Mononuclear cell (primary cell): ENCODE measurements at regions not wholly inside any gene's neighbourhood (a gene's known extent, or its start where the extent isn't known, plus 50 kb on each side); places are given as distances from the start of the nearest gene placed in this dataset.

Experiments
- H3K27me3 ChIP-seq: 2 replicates; pipeline ENCODE4 v1.6.0; 2011; ENCODE audit warnings: low read length, control low read depth; ENCODE audit not compliant: insufficient read depth
- H3K4me1 ChIP-seq: 2 replicates; pipeline ENCODE4 v1.5.1; 2011; ENCODE audit warnings: mild to moderate bottlenecking, low read length, control low read depth; ENCODE audit not compliant: insufficient read depth
- H3K4me3 ChIP-seq: 2 replicates; pipeline ENCODE4 v1.5.1; 2011; ENCODE audit warnings: mild to moderate bottlenecking, low read length, moderate library complexity
- H3K9me3 ChIP-seq: 2 replicates; pipeline ENCODE4 v1.5.1; 2011; ENCODE audit warnings: low read depth, mild to moderate bottlenecking, control low read depth, low read length

DNA sequence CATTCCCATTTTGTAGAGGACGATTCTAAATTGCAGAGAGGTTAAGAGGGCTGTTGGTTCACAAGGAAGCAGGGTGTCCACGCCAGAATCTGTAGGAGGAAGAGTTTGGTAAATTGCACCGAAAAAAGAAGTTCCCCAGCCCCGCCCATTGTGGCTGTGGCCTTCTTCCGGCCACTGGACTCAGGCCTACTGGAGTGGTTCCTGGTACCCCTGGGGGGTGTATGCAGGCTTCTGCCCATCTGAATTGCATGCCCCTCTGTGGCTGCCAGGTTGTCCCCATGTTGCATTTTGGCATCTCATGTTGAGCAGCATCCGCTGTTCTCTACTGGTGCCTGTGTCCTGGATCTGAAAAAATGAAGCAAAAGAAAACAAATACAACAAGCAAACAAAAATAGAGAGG, 234.2 kb downstream of the WDR11 start:
- Histone ChIP-seq H3K4me1 (no peaks in the 10 kb centered on the region), H3K9me3 (no peaks in the 10 kb centered on the region), H3K4me3 (no peak overlapping the region), H3K27me3 (no peaks in the 10 kb centered on the region)

DNA sequence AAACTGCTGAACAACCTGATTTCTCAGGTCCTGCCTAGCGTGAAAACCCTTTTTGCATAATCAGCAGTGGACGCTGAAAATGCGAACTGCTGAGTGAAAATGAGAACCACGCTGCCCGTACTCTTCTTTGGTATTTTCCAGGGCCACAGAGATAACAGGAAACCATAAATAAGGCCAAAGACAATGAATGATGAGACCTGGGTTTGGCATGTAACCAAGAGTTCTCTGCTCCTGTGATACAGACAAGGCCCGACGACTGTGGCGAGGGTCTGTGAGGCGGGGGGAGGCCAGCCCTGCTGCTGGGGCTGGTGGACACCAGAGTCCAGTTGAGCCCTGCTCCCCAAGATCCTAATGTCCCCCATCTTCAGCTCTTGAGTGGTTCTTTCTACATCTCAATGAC, 236.0 kb downstream of the WDR11 start:
- H3K4me1 ChIP-seq = no peaks in the 10 kb centered on the region
- H3K9me3 ChIP-seq = no peaks in the 10 kb centered on the region
- no peaks in the 10 kb centered on the region for H3K27me3 ChIP-seq
- H3K4me3 ChIP-seq = no peak overlapping the region

DNA sequence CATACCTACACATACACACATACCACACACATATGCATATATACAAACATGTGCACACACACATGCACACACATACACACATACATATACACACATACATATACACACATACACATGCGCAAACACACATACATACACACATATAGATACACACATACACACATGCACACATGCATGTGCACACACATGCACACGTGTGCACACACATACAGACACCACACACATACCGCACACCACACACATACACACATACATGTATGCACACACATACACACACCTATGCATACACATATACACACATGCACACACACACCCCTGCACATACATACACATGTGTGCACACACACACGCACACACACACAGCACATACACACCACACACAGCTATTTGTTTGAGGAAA, 236.5 kb downstream of the WDR11 start:
- no peak overlapping the region for H3K4me3 ChIP-seq
- no peaks in the 10 kb centered on the region for H3K9me3 ChIP-seq
- H3K27me3 ChIP-seq = no peaks in the 10 kb centered on the region
- no peaks in the 10 kb centered on the region for H3K4me1 ChIP-seq

DNA sequence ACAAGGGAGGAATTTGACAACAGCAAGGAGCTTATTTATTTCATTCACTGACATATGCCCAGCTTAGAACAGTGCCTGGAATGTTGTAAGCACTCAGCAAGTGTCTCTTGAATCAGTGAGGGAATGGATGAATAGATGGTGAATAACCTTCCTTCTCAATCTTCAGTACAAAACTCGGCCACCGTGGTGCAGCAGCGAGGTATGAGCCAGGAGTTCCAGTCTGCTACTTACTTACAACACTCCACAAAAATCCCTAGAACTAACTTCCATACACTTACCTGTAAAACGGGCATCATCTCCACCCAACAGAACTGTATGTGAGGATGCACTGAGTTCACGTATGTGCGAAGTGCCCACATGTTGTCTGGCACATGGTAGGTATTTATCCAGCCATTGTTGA, 237.4 kb downstream of the WDR11 start:
- Histone ChIP-seq H3K4me3 (no peak overlapping the region), H3K27me3 (no peaks in the 10 kb centered on the region), H3K9me3 (no peaks in the 10 kb centered on the region), H3K4me1 (no peaks in the 10 kb centered on the region)

DNA sequence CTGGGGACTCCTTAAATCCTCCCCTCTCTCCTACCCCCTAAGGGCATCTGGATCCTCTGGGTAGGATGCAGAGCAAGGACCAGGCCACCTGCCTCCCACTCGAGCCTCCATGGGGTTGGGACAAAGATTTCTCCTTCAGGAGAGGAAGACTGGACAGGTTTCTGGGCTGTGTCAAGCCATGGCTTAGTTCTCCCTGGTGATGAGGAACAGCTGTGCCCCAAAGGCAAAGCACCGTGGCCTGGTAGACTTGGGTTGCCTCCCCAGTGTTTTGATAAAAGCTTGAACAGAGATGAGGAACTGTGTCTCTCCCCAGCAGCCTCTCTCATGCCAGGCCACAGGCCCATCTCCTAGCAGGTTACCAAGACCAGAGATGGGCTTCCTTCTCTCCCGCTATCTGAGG, 238.3 kb downstream of the WDR11 start:
- Histone ChIP-seq H3K4me1 (no peaks in the 10 kb centered on the region), H3K4me3 (no peak overlapping the region), H3K9me3 (no peaks in the 10 kb centered on the region), H3K27me3 (no peaks in the 10 kb centered on the region)

DNA sequence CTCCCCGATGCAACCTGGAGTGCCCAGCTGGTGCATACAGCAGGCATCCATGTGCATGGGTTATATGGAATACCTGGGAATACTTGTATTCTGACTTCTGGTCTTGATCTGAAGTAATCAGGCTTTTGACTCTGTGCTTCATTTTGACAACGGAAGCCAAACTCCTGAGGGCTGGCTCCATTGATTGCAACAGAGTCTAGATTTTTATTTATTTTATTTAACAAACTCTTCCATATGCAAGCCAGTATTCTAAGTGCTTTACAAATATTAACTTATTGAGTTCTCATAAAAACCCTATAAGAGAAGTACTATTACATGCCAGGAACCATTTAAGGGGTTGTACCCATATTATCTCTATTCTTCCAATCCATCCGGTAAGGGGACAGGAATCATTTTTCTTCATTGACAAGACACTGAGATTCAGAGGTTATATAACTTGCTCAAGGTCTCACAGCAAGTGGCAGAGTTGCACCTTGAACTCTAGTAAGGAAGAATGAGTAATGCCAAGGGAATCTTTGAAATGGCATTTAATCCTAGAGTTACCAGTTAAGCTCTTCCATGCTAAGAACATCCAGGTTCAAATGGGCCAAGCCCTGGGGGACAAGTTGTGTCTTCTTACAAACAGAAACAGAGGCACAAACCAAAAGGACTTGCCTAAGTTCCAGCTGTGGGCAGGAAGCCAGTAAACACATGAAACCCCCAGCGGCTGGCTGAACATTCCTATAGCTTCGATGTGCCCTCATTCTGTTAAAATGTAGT, 241.0 kb downstream of the WDR11 start:
- Histone ChIP-seq H3K4me1 (no peaks in the 10 kb centered on the region), H3K9me3 (no peaks in the 10 kb centered on the region), H3K4me3 (no peak overlapping the region)

DNA sequence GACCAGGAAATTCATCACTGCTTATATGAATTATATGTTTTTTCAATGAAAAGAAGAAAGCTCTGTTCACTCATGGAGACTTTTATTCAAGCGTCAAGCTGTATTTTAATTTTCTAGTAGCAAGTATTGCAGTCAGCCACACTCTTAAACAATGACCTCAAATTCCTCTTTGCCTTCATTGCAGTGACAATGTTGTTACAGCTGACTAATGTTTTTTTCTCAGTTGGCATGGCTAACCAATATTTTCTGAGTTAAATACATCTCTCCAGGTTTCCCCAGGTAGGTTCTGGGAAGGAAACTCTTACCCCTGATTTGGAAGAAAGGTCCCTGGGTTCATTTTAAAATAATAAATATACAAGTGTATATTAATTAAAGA, 241.5 kb downstream of the WDR11 start:
- H3K27me3 ChIP-seq = no peaks in the 10 kb centered on the region
- no peaks in the 10 kb centered on the region for H3K9me3 ChIP-seq
- H3K4me1 ChIP-seq = no peaks in the 10 kb centered on the region
- H3K4me3 ChIP-seq = no peak overlapping the region

More for the DNA sequence above, 241.0 kb downstream of the WDR11 start:
- no peaks in the 10 kb centered on the region for H3K27me3 ChIP-seq

DNA sequence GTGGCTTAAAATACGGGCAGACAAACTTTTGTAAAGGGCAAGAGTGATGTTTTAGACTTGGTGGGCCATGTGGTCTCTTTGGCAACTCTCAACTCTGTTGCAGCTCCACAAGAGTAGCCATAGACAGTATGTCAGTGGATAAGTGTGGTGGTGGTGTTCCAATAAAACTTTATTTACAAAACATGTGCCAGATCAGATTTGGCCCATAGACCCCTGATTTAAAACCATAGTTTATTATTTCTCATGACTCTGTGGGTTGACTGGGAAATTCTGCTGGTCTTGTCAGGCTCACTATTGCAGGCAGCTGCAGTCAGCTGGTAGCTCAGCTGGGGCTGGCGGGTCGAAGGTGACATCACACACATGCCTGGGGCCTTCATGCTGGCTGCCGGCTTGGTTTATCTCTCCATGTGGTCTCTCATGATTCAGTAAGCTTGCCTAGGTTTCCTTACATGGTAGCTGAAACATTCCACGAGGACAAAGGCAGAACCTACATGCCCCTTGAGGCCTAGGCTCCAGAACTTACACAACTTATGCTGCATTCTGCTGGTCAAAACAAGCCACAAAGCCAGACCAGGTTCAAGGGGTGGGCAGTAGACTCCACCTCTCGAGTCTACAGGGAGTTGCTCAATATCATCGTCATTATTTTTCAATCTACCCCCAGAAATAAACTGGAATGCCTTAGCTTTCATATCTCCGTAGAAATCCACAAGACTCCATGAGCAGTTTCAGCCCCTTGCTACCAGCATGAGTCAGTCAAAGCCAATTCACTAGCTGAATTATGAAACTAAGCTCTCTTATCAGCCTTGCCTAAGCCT, 245.7 kb downstream of the WDR11 start:
- Histone ChIP-seq H3K4me3 (no peak overlapping the region), H3K9me3 (no peaks in the 10 kb centered on the region), H3K27me3 (no peaks in the 10 kb centered on the region), H3K4me1 (no peaks in the 10 kb centered on the region)

DNA sequence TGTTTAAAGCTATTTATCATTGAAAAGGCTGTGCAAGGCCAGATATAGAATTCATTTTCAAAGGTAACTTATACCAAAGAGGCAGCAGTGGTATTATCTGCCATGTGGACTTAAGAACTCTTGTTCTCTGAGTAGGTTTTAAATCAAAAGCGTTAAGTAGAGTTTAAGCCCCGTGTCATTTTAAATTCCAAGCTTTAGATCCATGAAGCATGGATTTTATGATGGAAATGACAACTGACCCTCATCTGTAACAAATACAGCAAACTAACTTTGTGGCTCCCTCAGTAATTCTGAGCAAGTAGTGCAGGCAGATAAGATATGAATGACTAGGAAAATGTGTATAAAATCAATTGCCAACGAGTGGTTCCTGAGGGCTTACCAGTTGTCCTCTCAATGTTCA, 247.0 kb downstream of the WDR11 start:
- Histone ChIP-seq H3K4me3 (no peak overlapping the region), H3K27me3 (no peaks in the 10 kb centered on the region), H3K9me3 (no peaks in the 10 kb centered on the region), H3K4me1 (no peaks in the 10 kb centered on the region)

DNA sequence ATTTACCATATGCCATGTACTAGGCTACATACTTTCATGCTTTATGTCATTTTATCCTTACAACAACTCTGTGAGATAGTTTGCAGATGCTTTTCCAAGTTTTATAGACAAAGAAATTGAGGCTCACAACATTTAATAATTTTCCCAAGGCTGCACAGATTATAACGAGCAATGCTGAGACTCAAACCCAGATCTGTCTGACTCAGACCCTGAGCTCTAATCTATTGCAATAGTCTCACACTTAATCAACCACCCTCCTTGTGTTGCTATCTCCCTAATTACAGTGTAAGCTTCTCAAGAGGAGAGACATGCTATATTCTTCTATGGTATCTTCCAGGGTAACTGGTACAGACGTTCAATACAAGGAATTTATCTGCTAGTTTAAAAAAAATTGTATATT, 247.6 kb downstream of the WDR11 start:
- H3K27me3 ChIP-seq = no peaks in the 10 kb centered on the region
- H3K4me3 ChIP-seq = no peak overlapping the region
- no peaks in the 10 kb centered on the region for H3K9me3 ChIP-seq
- no peaks in the 10 kb centered on the region for H3K4me1 ChIP-seq

DNA sequence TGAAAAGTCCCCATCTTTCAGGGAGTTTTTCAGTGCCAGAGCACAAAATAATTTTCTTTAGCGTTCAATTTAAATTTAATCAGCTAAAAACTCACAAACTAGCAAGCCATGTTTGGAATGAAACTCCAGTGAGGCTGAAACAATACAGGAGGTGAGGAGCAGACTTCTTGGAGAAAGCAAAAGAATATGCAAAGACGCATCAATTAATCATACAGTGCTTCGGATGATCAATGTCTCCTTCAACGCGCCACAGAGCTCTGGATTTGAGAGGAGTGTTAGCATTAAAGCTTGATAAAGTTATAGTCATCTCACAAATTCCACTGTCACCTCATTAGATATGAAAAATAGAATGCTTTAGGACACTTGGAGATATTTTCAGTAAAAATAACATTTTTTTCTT, 248.0 kb downstream of the WDR11 start:
- H3K9me3 ChIP-seq = no peaks in the 10 kb centered on the region
- H3K4me1 ChIP-seq = no peaks in the 10 kb centered on the region
- H3K4me3 ChIP-seq = no peak overlapping the region
- H3K27me3 ChIP-seq = no peaks in the 10 kb centered on the region

DNA sequence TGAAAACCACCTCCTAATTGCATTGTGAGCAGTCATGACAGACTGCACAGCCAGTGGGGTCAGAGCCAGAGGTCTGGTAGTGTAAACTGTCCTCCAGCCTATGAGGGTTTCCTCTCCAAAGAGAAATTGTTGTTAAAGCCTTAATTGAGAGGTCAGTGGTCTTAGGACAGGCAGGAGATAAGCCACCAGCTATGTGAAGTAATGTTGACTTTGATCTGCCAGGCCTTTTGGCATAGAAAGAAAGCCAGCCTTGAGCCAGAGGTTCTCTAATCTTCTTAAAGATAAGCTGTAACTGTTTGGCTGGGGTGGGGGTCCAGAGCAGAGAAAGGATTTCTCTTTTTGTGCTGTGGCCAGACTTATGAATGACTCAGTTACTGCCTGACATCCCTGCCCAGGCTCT, 248.4 kb downstream of the WDR11 start:
- no peaks in the 10 kb centered on the region for H3K9me3 ChIP-seq
- H3K4me1 ChIP-seq = no peaks in the 10 kb centered on the region
- H3K27me3 ChIP-seq = no peaks in the 10 kb centered on the region
- no peak overlapping the region for H3K4me3 ChIP-seq

DNA sequence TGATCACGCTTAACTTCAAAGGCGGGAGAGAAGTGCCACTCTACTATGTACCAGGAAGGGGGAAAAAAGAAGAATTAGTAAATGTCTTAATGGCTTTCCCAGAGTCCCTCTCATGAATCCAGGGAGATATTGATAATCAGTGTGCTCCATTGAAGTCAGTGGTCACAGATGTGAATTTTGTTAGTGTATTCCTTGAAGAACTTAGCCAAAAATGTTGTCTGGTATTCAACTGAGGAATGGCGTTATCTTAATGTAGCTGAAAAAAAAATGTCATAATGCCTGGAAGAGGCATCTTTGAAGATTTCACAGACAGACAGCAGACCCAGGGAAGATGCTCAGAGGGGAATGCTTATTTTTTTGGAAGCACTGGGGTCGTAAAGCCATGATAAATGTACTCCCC, 250.4 kb downstream of the WDR11 start:
- Histone ChIP-seq H3K4me1 (no peaks in the 10 kb centered on the region), H3K4me3 (no peak overlapping the region), H3K9me3 (no peaks in the 10 kb centered on the region), H3K27me3 (no peaks in the 10 kb centered on the region)

DNA sequence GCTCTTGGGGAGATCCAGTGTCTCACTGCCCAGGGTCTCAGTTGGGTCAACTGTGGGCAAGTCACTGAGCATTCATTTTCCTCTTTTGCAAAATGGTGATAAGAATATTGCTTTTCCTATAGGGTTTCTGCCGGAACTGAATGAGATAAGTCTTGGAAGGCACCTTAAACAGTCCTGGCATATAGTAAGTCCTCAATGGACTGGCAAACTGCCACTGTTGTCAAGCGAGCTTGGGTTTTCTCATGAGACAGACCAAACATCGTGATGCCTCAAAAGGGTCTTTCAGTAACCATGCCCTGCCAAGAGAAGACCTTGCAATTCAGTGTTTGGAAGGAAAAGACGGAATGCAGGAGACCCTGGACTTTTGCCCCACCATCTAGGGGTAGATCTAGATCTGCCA, 251.5 kb downstream of the WDR11 start:
- no peaks in the 10 kb centered on the region for H3K4me1 ChIP-seq
- H3K27me3 ChIP-seq = no peaks in the 10 kb centered on the region
- H3K4me3 ChIP-seq = no peak overlapping the region
- H3K9me3 ChIP-seq = no peaks in the 10 kb centered on the region

DNA sequence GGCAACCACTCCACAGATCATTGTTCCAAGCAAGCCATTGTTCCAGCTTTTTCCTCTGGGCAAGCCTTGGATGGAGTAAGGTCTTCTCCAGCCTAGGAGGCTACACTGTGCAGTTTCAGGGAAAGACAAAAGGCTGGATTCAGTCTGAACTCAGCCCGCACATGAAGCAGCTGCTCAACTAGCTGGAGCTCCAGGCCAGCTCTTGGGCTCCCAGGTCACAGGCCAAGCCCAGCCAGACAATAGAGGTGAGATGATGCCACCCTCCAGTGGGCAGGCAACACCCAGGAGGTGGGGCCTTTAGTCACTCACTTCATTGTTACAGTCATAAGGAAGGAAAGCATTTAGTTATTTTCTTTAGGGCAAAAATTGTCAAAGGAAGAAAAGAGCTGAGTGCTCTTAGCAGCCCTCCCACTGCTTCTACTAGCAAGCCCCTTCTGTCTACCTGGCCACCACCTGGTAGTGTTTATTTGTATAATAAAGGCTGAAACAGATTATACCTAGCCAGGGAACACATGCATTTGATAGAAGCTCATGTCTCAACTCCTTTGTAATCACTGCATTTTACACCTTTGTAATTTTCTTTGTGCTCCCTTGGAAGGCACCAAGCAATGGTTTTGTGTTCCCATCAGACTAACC, 253.4 kb downstream of the WDR11 start:
- Histone ChIP-seq H3K27me3 (no peaks in the 10 kb centered on the region), H3K4me1 (no peaks in the 10 kb centered on the region), H3K9me3 (no peaks in the 10 kb centered on the region), H3K4me3 (no peak overlapping the region)
